ENCODE measurements at regions not wholly inside any gene's neighbourhood (a gene's known extent, or its start where the extent isn't known, plus 50 kb on each side); places are given as distances from the start of the nearest gene placed in this dataset.

- TF ChIP-seq CTCF (IDR thresholded peaks at IDR 0.05) (no peak), POLR2A (IDR thresholded peaks at IDR 0.05) (no peak)
These were observed 380.0 kb upstream of the SOX9 start for GRCh38 chr17:71740866-71741265.

Measured in Peyer's patch (tissue), 4 donors.